ENCODE measurements at regions not wholly inside any gene's neighbourhood (a gene's known extent, or its start where the extent isn't known, plus 50 kb on each side); places are given as distances from the start of the nearest gene placed in this dataset.

GRCh38 chr3:101966226-101966625 is 116.9 kb downstream of the NFKBIZ start:
- TF ChIP-seq CTCF (IDR thresholded peaks at IDR 0.05), result no peak
- no peak for TF ChIP-seq POLR2A (IDR thresholded peaks at IDR 0.05)

All from right lobe of liver (tissue), 4 donors.